ENCODE measurements at regions not wholly inside any gene's neighbourhood (a gene's known extent, or its start where the extent isn't known, plus 50 kb on each side); places are given as distances from the start of the nearest gene placed in this dataset.

DNA sequence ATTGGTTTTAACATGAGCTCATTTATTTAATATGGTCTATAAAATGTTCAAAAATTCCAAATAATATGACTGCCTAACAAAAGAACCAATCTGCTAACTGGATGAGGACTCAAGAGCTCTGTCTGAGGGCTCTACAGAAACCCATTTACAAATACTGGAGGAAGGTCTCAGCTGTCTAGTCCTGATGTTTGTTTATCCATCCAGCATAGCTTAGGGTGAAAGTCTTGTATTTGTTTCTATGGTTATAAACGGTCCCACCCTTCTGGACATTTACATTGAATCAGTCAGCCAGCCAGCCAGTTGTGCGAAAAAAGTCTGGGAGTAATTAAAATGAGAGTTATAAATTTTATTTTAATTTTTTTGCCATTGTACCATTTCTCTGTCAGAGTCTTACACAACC is 220.7 kb downstream of the BMP4 start:
- DNase-seq = no peak
- no peak overlapping the region for H3K4me3 ChIP-seq
- H3K4me1 ChIP-seq = no peaks in the 10 kb centered on the region
- TF ChIP-seq, protein P1, sequence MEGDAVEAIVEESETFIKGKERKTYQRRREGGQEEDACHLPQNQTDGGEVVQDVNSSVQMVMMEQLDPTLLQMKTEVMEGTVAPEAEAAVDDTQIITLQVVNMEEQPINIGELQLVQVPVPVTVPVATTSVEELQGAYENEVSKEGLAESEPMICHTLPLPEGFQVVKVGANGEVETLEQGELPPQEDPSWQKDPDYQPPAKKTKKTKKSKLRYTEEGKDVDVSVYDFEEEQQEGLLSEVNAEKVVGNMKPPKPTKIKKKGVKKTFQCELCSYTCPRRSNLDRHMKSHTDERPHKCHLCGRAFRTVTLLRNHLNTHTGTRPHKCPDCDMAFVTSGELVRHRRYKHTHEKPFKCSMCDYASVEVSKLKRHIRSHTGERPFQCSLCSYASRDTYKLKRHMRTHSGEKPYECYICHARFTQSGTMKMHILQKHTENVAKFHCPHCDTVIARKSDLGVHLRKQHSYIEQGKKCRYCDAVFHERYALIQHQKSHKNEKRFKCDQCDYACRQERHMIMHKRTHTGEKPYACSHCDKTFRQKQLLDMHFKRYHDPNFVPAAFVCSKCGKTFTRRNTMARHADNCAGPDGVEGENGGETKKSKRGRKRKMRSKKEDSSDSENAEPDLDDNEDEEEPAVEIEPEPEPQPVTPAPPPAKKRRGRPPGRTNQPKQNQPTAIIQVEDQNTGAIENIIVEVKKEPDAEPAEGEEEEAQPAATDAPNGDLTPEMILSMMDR (IDR thresholded peaks at IDR 0.05) = no peak
- no peak for TF ChIP-seq POLR2A (IDR thresholded peaks at IDR 0.05)
- no peaks in the 10 kb centered on the region for H3K36me3 ChIP-seq
- no peaks in the 10 kb centered on the region for H3K9me3 ChIP-seq
- no peak overlapping the region for H3K27ac ChIP-seq
- no peaks in the 10 kb centered on the region for H3K27me3 ChIP-seq

DNA sequence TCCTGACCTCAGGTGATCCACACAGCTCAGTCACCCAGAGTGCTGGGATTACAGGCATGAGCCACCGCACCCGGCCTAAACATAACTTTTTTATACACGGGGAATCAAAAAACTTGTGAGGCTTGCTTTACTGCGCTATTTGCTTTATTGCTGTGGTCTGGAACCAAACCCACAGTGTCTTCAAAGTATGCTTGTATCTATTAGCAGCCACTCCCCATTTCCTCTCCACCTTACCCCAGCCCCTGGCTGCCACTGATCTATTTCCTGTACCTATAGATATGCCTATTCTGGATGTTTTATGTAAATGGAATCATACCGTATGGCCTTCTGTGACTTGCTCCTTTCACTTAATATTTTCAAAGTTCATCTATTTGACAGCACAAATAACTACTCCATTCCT is 233.4 kb downstream of the BMP4 start:
- DNase-seq = no peak
- Histone ChIP-seq H3K4me1 (no peaks in the 10 kb centered on the region), H3K36me3 (no peaks in the 10 kb centered on the region), H3K27ac (no peak overlapping the region), H3K27me3 (no peaks in the 10 kb centered on the region), H3K4me3 (no peak overlapping the region), H3K9me3 (no peaks in the 10 kb centered on the region)
- no peak for TF ChIP-seq POLR2A (IDR thresholded peaks at IDR 0.05)
- TF ChIP-seq, protein P1 (IDR thresholded peaks at IDR 0.05) = no peak

DNA sequence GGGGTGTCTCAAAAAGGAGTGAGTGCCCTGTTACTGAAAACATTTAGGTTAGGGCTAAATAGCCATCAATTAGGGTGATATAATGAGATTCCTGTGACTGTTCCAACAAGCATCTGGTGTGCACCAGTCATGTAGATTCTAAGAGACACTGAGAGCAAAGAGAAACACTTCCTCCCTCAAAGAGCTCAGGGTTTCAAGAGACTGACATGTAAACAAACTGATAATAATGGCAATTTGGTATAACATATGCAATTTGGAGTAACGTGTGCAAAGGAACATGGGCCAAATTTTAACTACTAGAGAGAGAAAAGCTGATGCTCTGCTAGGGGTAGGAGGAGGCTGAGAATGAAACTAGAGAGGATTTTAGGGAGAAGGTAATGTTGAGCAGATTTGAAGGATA is 237.1 kb downstream of the BMP4 start:
- no peak for DNase-seq
- Histone ChIP-seq H3K9me3 (no peaks in the 10 kb centered on the region), H3K4me1 (peaks cover 0 to 4% (median 0%) of the 10 kb centered on the region in 4 donors), H3K27ac (no peak overlapping the region), H3K27me3 (no peaks in the 10 kb centered on the region), H3K36me3 (no peaks in the 10 kb centered on the region), H3K4me3 (no peak overlapping the region)
- TF ChIP-seq POLR2A (IDR thresholded peaks at IDR 0.05) = no peak
- TF ChIP-seq, protein P1 (IDR thresholded peaks at IDR 0.05) = no peak

DNA sequence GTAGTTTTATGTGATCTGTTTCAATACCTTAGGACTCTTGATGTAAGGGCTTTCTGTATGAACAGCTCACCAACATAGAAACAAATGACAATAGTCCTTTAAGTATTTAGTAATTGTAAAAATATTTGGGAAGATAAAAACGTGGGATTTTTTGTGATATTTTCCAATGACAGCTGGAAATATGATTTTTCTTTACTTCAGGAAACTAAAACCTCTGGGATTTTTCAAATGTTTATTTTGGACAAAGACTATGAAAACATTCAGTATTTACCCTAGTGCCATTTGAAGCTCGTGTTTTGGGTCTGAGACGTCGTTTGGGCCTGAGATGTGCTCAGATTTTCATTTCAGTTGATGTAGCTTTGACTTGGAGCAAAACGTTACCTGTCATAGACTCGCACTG is 240.0 kb downstream of the BMP4 start:
- Histone ChIP-seq H3K36me3 (no peaks in the 10 kb centered on the region), H3K4me3 (no peak overlapping the region), H3K27me3 (no peaks in the 10 kb centered on the region), H3K9me3 (no peaks in the 10 kb centered on the region), H3K4me1 (peaks cover 0 to 7% (median 0%) of the 10 kb centered on the region in 4 donors), H3K27ac (no peak overlapping the region)
- TF ChIP-seq, protein P1 (IDR thresholded peaks at IDR 0.05) = no peak
- no peak for TF ChIP-seq POLR2A (IDR thresholded peaks at IDR 0.05)
- DNase-seq = no peak

DNA sequence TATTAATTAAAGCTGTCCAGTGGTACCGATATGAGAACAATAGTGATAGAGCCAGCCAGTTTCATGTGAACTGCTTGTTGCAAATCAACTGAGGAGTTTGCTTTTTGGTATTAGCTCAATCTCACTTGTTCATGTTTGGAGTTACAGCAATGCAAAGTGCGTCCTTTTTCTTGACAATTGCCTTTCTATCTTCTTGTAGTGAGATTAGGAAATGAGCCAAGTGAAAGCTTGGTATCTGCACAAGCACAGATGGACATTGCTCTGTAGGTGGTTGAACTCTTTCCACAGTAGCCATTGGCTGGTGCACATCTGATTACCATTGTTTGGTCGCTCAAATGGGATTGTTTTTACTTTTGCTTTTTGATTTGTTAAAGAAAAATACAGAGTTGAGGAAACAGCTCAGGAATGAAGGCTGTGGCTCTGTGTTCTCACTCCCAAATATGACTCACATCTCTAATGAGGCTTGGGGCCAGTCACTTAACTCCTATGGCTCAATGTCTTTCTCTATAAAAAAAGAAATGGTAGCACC is 241.4 kb downstream of the BMP4 start:
- TF ChIP-seq, protein P1 (IDR thresholded peaks at IDR 0.05) = no peak
- TF ChIP-seq POLR2A (IDR thresholded peaks at IDR 0.05) = no peak
- Histone ChIP-seq H3K9me3 (no peaks in the 10 kb centered on the region), H3K4me1 (peaks cover 0 to 7% (median 0%) of the 10 kb centered on the region in 4 donors), H3K4me3 (no peak overlapping the region), H3K27ac (no peak overlapping the region), H3K27me3 (no peaks in the 10 kb centered on the region), H3K36me3 (no peaks in the 10 kb centered on the region)
- no peak for DNase-seq
